ENCODE measurements at regions not wholly inside any gene's neighbourhood (a gene's known extent, or its start where the extent isn't known, plus 50 kb on each side); places are given as distances from the start of the nearest gene placed in this dataset.

DNA sequence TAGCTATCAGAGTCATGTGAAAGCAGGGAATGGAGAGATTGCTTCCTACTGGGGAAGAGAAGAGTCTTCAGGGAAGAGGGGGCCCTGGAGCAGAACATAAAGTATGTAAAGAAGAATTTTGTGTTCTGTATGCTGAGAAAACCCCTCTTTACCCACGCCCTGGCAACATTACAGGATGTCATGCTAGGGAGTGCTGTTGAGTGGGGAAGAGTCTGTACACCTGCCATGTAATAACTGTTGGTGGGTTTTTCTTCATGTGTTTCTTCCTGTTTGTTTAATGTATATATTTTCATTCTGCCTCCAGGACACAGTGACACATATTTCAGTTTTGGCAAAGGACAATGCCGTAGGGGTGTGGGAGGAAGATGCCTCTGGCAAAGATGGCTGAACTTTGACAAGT is 122.8 kb upstream of the LPP start:
- TF ChIP-seq, protein P1, sequence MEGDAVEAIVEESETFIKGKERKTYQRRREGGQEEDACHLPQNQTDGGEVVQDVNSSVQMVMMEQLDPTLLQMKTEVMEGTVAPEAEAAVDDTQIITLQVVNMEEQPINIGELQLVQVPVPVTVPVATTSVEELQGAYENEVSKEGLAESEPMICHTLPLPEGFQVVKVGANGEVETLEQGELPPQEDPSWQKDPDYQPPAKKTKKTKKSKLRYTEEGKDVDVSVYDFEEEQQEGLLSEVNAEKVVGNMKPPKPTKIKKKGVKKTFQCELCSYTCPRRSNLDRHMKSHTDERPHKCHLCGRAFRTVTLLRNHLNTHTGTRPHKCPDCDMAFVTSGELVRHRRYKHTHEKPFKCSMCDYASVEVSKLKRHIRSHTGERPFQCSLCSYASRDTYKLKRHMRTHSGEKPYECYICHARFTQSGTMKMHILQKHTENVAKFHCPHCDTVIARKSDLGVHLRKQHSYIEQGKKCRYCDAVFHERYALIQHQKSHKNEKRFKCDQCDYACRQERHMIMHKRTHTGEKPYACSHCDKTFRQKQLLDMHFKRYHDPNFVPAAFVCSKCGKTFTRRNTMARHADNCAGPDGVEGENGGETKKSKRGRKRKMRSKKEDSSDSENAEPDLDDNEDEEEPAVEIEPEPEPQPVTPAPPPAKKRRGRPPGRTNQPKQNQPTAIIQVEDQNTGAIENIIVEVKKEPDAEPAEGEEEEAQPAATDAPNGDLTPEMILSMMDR (IDR thresholded peaks at IDR 0.05): no peak
- H3K4me3 ChIP-seq: no peak overlapping the region
- no peak overlapping the region for H3K27ac ChIP-seq
- H3K4me1 ChIP-seq: no peaks in the 10 kb centered on the region
- no peaks in the 10 kb centered on the region for H3K9me3 ChIP-seq
- intact Hi-C loops (cut with DNase I): no loop called here
- DNase-seq (ENCODE audit: low spot score in 2 of 2): no peak
- no peaks in the 10 kb centered on the region for H3K27me3 ChIP-seq
- H3K36me3 ChIP-seq: no peaks in the 10 kb centered on the region

DNA sequence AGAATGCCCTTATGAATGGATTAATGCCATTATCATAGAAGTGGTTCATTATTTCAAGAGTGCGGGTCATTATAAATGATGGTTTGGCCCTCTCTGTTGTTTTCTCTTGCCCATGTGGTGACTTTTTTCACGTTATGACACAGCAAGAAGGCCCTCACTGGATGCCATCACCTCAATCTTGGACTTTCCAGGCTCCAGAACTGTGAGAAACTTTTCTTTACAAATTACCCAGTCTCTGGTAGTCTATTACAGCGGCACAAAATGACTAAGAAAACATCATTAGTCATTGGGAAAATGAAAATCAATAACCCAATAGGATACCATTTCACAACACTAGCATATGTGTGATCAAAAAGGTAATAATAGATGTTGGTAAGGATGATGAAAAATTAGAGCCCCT is 119.0 kb upstream of the LPP start:
- no peak overlapping the region for H3K27ac ChIP-seq
- H3K4me1 ChIP-seq: peaks cover 0 to 3% of the 10 kb centered on the region in 2 donors
- intact Hi-C loops (cut with DNase I): no loop called here
- no peak for DNase-seq (ENCODE audit: low spot score in 2 of 2)
- no peak overlapping the region for H3K4me3 ChIP-seq
- no peaks in the 10 kb centered on the region for H3K9me3 ChIP-seq
- TF ChIP-seq, protein P1 (IDR thresholded peaks at IDR 0.05): no peak
- no peaks in the 10 kb centered on the region for H3K27me3 ChIP-seq
- H3K36me3 ChIP-seq: no peaks in the 10 kb centered on the region

DNA sequence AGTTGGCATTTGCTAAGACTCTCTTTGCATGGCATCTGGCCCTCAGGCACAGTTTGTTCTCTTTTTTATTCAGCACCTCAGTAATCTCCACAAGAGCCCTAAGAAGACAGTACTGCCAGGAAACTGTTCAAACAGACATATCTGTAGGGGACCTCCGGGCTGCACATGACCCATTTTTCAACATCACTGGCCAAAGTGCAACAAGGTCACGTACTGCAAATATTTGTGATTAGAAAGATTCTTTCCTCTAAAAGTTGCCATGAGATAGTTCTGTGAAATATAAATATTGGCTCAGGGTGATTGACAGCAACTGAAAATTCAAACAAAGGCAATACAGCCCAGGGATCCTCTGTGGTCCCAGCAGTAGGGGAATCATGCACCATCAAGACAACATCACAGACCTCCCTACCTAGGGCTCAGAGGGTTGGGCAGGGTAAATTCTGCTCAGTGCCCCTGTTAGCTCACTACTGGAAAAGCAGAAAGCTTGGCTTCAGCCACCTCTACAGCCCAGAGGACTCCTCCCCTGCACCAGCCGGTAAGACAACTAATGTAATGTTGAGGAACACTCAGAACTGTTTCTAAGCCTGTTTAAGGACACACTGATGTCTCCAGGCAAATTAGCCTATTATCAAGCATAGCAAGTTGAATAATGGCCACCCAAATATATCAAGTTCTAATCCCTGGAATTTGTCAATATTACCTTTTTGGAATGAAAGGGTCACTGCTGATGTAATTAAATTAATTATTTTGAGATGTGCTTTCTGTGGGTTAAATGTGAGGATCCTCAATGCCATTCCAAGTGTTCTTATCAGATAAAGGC is 117.4 kb upstream of the LPP start:
- Histone ChIP-seq H3K9me3 (no peaks in the 10 kb centered on the region), H3K4me3 (no peak overlapping the region), H3K27ac (no peak overlapping the region), H3K4me1 (peaks cover 0 to 3% of the 10 kb centered on the region in 2 donors), H3K27me3 (no peaks in the 10 kb centered on the region), H3K36me3 (no peaks in the 10 kb centered on the region)
- DNase-seq (ENCODE audit: low spot score in 2 of 2): no peak
- intact Hi-C loops (cut with DNase I): no loop called here
- TF ChIP-seq, protein P1 (IDR thresholded peaks at IDR 0.05): no peak

DNA sequence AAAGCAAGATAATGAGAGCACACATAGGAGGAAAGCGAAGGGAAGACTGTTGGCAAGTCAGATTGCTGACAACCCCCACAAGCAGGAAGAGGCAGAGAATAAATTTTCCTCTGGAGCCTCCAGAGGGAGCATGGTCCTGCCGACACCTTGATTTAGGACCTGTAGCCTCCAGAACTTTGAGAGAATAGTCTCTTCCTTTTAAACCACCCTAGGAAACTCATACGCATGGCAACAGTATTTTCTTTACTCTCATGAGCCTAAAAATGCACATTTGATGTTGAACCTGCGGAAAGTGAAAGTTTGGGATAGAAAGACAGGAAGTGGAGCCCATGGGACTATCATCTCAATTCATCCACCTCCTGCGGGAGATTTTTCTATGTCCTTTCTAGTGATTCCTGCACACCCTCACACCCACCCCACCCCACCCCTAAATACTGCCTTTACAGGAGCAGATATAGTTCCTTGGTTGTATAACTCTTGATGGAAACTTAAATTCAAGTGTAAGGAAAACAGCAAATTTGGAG is 116.7 kb upstream of the LPP start:
- TF ChIP-seq, protein P1 (IDR thresholded peaks at IDR 0.05): peak; percentile 22 to 60 (median 40)
- intact Hi-C loops (cut with DNase I): no loop called here
- no peak for DNase-seq (ENCODE audit: low spot score in 2 of 2)
- no peaks in the 10 kb centered on the region for H3K9me3 ChIP-seq
- H3K36me3 ChIP-seq: no peaks in the 10 kb centered on the region
- no peak overlapping the region for H3K27ac ChIP-seq
- no peaks in the 10 kb centered on the region for H3K27me3 ChIP-seq
- H3K4me3 ChIP-seq: peak overlapping the region; percentile 27 to 29
- peaks cover 0 to 3% of the 10 kb centered on the region in 2 donors for H3K4me1 ChIP-seq

DNA sequence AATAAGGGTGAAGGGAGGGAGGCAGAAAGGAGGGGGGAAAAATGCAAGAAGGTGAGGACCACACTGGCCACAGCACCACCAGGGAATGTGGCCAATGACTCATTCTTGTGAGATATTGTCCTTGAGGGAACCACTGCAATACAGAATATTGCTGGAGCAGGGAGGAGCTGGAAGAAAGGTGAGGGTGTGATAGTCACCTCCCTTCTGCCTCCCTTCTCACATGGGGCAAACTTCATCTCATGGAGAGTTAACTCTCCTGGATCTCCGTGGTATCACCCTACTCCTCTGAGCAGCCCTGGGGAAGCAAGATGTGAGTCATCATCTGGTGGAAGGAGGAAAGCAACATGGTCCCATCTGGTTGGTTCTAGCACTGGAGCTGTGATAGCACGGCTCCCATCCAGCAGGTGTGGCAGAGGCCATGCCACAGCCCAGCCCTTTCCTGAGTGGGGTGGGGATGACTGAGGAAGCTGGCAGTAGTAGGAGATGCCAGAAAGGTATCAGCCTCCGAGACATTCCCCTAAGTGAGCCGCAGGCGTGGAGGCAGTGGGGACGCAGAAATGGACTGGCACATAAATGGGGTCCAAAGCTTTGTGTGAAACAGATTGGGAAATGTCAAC is 115.9 kb upstream of the LPP start:
- H3K27me3 ChIP-seq: no peaks in the 10 kb centered on the region
- no peak for DNase-seq (ENCODE audit: low spot score in 2 of 2)
- intact Hi-C loops (cut with DNase I): no loop called here
- no peak overlapping the region for H3K27ac ChIP-seq
- no peaks in the 10 kb centered on the region for H3K36me3 ChIP-seq
- H3K4me3 ChIP-seq: no peak overlapping the region
- no peaks in the 10 kb centered on the region for H3K9me3 ChIP-seq
- peaks cover 0 to 3% of the 10 kb centered on the region in 2 donors for H3K4me1 ChIP-seq
- TF ChIP-seq, protein P1 (IDR thresholded peaks at IDR 0.05): no peak

All from ascending aorta (tissue), 2 donors.